Panc1 (cell line): ENCODE measurements at regions not wholly inside any gene's neighbourhood (a gene's known extent, or its start where the extent isn't known, plus 50 kb on each side); places are given as distances from the start of the nearest gene placed in this dataset.

Experiments used
- POLR2AphosphoS5 ChIP-seq: IDR thresholded peaks from 2 replicates; pipeline ENCODE4 v1.6.1; 2012; ENCODE audit warnings: mild to moderate bottlenecking, low read depth, low read length, moderate library complexity
- SIN3A ChIP-seq: IDR thresholded peaks from 2 replicates; pipeline ENCODE4 v1.6.1; 2012; ENCODE audit warnings: low read depth, mild to moderate bottlenecking, low read length, moderate library complexity, borderline replicate concordance; ENCODE audit not compliant: insufficient read depth
- TCF7L2 ChIP-seq: IDR thresholded peaks from 2 replicates; pipeline ENCODE4 v1.6.1; 2011; ENCODE audit warnings: mild to moderate bottlenecking, low read depth, low read length, inconsistent platforms
- TF ChIP-seq, protein P1 (sequence below): fragments of 450-650 bp; IDR thresholded peaks from 2 replicates; pipeline ENCODE4 v1.5.1; 2017; ENCODE audit warnings: mild to moderate bottlenecking
- TF ChIP-seq, protein P2 (sequence below), 2 experiments: IDR thresholded peaks; 2 replicates each; pipeline ENCODE4 v1.6.1; 2011 to 2012; ENCODE audit warnings: low read depth in 2 of 2, control low read depth in 1 of 2, low read length in 1 of 2, mild to moderate bottlenecking in 1 of 2, moderate library complexity in 1 of 2; ENCODE audit not compliant: insufficient read depth in 1 of 2

- TF ChIP-seq, protein P1, sequence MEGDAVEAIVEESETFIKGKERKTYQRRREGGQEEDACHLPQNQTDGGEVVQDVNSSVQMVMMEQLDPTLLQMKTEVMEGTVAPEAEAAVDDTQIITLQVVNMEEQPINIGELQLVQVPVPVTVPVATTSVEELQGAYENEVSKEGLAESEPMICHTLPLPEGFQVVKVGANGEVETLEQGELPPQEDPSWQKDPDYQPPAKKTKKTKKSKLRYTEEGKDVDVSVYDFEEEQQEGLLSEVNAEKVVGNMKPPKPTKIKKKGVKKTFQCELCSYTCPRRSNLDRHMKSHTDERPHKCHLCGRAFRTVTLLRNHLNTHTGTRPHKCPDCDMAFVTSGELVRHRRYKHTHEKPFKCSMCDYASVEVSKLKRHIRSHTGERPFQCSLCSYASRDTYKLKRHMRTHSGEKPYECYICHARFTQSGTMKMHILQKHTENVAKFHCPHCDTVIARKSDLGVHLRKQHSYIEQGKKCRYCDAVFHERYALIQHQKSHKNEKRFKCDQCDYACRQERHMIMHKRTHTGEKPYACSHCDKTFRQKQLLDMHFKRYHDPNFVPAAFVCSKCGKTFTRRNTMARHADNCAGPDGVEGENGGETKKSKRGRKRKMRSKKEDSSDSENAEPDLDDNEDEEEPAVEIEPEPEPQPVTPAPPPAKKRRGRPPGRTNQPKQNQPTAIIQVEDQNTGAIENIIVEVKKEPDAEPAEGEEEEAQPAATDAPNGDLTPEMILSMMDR = no peak
- TF ChIP-seq POLR2AphosphoS5 (no peak), TCF7L2 (no peak), SIN3A (no peak)
- TF ChIP-seq, protein P2, sequence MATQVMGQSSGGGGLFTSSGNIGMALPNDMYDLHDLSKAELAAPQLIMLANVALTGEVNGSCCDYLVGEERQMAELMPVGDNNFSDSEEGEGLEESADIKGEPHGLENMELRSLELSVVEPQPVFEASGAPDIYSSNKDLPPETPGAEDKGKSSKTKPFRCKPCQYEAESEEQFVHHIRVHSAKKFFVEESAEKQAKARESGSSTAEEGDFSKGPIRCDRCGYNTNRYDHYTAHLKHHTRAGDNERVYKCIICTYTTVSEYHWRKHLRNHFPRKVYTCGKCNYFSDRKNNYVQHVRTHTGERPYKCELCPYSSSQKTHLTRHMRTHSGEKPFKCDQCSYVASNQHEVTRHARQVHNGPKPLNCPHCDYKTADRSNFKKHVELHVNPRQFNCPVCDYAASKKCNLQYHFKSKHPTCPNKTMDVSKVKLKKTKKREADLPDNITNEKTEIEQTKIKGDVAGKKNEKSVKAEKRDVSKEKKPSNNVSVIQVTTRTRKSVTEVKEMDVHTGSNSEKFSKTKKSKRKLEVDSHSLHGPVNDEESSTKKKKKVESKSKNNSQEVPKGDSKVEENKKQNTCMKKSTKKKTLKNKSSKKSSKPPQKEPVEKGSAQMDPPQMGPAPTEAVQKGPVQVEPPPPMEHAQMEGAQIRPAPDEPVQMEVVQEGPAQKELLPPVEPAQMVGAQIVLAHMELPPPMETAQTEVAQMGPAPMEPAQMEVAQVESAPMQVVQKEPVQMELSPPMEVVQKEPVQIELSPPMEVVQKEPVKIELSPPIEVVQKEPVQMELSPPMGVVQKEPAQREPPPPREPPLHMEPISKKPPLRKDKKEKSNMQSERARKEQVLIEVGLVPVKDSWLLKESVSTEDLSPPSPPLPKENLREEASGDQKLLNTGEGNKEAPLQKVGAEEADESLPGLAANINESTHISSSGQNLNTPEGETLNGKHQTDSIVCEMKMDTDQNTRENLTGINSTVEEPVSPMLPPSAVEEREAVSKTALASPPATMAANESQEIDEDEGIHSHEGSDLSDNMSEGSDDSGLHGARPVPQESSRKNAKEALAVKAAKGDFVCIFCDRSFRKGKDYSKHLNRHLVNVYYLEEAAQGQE (IDR thresholded peaks at IDR 0.05; ENCODE audit: insufficient read depth in 1 of 2, low read depth in 2 of 2, low read length in 1 of 2) = no peak
Measured at GRCh38 chr6:19427548-19427947, 409.6 kb upstream of the ID4 start.
